Islet precursor cell (in vitro differentiated cells): ENCODE measurements at regions not wholly inside any gene's neighbourhood (a gene's known extent, or its start where the extent isn't known, plus 50 kb on each side); places are given as distances from the start of the nearest gene placed in this dataset.
A peak's percentile ranks its signal among the peaks of the same experiment; 100 is the strongest.
"Not testable (repeated sequence)": the region's sequence is repeated elsewhere in the genome, so short reads cannot be mapped to it uniquely, and the experiment has no call there.

ENCODE experiments used
- DNase-seq: peaks from one replicate; pipeline ENCODE4 v3.0.0-alpha.2; 2018

DNA sequence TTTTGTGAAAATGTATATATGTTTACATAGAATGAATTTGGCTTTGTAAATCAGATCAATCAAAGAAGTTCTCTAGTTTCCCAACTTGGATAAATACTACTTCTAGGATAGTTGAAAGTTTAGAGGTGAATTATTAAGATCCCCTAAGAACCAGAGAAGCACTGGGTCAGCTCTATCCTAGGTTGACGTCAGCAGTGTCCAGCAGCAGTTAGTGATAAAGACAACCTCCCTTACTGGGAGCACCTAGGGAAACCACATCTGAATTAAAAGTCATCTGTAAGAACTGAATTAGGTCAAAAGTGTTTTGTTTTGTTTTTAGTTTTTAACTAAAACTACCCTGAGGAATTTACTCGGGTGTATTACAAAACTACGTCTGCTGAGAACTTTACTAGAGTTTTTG, 178.0 kb downstream of the POLR1F start:
- DNase-seq: no peak

DNA sequence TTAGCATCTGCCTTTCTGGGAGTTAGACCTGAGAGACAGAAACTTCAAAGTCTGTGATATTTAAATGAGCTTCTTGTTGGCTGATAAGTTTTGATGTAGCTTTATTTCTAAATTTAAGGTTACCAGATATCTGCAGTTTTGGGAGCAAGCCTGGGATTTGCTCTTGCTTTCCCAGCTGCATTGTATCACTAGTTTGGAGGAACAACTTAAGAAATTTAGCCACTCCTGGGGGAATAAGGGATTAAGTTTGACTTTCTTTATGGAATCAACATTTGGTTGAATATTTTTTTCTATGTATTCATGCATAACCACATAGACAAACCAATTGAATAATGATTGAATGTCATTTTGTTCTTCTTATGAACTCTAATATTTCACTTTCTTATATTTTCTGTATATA, 178.6 kb downstream of the POLR1F start:
- DNase-seq: no peak

DNA sequence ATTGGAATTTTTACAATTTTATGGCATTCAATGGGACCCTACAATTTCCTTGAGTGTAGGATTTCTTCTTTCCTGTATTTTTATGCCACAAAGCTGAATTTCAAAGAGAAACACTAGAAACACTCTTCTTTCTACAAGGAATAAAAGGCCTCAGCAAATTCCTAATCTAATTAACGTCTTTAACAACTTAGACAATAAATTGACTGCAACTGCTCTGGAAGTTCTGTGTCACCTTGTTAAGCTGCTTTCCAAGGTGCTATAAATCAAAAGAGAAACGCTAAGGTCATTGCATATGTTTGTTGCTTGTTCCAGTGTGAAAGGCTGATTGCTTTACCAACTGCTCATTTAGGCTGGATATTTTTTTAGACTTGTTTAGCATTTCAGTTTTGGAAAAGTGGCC, 182.2 kb downstream of the POLR1F start:
- DNase-seq: no peak

DNA sequence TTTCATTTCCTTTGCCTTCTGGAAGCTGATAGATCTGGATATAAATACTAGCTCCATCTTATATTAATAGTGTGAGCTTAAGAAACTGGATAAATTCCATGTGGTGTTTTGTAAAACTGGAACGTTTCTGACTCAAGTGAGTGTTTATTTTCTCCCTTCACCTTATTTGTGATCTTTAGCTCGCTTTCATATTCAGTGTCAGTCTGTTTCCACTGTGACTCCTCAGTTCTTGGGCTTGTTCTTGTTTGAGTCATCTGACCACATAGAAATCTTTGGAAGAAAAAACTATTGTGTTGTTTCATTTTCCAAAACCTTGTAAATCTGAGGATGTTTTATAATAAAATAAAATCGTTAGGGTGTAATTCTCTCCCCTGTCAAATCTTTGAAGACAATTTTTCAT, 186.4 kb downstream of the POLR1F start:
- no peak for DNase-seq

DNA sequence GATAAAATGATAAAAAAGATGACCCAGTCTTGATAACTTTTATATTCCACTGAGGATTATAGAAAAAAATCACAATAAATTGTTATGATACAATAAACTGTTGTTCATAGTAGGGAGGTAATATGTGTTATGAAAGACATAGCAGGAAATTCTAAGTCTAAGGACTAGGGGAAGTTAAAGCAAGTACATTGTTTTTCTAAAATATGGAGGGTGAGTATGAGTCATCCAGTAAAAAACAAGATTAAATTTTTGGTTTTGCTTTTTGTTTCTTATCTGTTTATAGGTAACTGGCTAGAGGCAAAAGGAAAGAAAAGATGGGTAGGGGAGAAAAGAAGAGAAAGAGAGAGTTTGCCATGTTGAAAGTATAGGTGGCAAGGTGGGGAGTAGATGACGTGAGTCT, 188.4 kb downstream of the POLR1F start:
- DNase-seq: no peak

DNA sequence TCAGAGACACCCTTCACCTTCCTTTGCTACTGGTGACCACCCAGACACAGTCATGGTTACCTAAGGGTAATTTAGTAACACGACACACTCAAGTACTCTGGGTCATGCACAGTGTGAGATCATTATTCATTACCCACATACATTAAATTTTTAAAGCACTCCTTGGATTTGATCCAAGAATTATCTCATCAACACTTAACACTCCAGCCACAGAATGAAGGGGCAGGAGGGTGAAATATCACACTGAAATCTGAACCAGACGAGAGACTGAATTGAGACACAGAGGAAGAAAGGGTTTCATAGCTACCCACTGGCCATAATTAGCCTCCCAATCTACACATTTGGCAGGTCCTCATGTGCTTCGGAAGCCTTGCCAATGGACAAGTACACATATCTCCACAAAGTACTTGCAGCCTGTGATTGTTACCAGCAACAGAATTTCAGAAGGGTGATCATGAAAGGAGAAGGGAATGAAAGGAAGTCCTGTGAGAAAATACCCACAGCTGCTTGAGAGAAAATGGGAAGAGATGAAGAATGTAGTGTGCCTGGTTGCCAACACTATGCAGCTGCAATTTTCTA, 189.3 kb downstream of the POLR1F start:
- no peak for DNase-seq

DNA sequence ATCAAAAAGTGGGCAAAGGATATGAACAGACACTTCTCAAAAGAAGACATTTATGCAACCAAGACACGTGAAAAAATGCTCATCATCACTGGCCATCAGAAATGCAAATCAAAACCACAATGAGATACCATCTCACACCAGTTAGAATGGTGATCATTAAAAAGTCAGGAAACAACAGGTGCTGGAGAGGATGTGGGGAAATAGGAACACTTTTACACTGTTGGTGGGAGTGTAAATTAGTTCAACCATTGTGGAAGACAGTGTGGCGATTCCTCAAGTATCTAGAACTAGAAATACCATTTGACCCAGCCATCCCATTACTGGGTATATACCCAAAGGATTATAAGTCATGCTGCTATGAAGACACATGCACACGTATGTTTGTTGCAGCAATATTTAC, 191.3 kb downstream of the POLR1F start:
- DNase-seq: not testable (repeated sequence)

DNA sequence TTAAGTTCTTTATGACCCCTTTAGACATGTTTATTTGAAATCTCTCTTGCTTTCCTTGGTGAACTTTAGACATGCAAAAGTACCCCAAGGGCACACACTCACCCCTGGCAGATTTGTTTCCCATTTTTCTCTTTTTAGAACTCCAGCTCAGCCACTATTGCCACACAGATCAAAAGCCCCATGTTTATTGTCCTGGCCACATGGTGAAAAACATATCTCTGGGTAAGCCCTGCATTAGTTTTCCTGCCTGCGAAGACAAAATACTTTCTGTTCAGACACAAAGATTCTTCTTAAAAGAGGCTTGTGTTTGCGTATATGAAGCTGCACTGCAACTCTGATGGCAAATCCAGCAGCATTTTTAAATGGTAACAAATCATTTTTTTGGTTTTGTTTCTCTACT, 200.0 kb downstream of the POLR1F start:
- DNase-seq: no peak

DNA sequence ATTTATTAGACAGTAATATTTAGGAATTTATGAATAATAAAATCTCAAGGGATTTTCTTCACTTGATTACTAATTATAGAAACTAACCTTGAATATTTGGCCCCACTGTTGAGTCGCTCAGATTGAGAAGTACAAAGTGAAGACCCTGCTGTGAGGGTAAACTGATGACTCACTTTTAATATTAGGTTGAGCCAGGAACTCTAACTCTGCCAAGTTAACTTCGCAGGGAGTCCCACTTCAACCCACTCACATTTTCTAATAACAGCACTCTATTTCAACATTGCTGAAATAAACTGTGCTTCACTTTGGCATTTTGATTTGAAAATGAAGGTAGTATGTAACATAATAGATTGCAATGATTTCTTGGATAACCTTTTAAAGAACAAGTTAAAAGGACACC, 200.7 kb downstream of the POLR1F start:
- DNase-seq: no peak

DNA sequence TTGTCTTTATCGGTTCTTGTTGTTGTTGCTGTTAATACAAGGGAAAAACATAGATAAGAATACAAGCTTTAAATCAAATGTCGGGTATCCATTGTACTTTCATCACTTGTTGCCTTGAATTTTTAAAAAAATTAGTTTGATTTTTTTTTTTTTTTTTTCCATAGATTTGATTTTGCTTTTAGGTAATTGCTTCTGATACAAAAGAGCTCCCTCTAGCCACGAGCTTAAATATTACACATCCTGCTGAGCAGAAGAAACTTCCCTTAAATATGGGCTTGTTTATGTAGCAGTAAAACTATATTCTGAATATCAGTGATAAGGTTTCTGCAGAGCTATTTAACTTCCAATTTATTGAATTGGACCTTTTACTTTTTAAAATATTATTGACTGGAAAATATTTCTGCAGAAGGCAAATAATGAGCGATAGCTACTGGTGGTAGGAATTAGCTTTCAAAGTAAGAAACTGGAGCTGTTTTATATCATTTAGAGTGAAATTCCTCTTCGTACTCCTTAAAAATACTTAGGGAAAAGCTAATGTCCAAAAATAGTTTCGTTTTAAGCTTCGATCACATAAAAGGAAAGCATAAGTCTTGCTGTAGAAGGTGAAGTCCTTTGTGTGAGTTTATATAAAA, 216.9 kb downstream of the POLR1F start:
- no peak for DNase-seq

DNA sequence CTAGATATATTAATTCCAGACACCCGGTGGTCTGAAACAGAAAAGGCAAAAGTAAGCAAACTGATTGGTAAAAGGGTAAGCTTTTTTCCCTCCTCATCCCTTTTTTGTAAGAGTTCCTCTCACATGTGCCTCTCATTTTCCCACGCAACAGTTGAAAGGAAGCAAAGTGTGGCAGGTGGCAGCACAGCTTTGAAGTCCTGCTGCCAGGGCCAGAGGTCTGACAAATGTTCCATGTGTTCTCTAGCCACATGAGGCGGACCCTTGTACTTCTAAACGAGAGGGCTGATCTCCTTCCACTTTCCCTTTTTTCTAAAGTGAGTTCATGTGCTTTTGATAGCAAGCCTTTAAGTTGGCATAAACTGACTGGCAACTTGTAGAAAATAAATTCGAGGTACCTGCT, 217.5 kb downstream of the POLR1F start:
- no peak for DNase-seq

DNA sequence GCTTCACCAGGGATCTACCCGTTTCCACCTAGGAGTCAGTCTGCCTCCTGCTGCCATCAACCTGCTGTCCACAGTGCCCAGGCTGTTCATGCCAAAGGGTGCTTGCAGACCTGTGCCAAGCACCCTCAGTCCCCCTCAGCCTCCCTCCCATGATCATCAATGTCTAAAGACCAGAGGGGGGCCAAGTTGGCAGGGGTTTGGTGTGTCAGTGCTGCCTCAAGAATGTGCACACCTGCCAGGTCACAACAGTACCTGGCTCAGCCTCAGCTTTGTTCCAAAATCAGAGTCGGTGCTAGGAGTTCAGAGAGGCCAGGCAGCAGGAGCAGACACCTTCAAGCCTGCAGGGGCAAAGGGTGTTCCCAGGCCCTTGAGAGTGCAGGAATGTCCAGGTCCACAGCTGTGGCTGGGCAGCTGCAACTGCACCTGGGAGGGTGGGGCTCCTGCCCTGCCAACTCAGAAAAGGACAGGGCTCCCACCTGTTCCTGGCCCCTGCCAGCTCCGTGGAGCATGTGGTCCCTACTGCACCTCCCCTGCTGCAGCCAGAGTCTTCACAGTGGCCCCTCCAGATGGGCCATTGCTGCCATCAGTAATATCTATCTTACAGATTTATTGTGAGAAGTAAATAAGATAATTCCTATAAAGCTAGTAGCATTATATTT, 219.5 kb downstream of the POLR1F start:
- DNase-seq: no peak

DNA sequence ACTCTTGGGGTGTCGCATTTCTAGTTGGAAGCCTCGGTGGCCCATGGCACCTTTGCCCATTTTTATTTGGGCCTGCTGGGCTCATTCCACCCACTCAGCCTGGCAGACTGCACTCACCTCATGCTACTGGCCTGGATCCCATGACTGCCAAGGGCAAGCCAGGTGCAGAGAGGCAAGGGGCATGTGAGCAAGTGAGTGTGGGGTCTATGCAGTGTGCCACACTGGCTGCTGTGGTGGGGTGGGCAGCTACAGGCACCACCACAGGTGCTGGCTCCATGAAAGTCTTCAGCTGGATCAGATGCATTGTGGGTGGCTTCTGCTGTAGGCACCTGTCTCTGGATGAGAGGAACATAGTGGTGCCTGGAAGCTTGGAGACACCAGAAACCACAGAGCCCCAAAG, 220.8 kb downstream of the POLR1F start:
- no peak for DNase-seq

DNA sequence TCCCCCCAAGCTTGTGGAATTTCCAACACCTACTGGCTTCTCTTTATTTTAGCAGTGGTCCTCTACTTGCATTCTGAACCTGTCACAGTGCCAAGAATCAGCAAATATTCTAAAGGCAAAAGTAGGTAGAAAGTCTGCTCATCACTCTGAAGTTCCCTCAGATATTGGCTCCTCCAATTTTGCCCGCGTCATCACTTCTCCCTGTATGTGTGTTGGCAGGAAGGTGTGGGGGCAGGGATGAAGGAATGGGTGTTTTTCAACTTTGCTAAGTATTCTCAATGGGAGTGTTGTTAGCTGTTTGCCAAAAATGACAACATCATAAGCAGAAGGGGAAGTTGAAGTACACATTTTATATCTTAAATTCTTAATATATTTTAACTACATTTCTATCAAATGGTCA, 226.2 kb downstream of the POLR1F start:
- no peak for DNase-seq

DNA sequence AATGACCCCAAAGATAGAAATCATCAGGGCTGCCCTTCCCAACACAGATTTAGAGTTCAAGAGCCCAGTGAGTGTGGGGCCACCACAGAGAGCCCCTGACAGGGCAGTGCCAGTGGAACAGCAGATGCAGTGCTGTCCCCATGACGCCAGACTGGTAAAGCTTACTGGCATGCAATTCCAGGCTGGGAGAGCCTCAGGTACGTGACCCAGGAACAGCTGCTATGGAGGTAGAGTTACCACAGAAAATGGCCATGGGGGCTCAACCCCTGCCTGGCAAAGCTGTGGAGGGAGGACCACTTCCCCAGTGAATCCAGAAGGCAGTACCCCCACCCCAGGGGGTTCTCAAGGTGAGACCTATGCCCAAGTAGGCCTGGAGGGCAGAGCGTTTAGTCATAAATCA, 228.5 kb downstream of the POLR1F start:
- DNase-seq: no peak

DNA sequence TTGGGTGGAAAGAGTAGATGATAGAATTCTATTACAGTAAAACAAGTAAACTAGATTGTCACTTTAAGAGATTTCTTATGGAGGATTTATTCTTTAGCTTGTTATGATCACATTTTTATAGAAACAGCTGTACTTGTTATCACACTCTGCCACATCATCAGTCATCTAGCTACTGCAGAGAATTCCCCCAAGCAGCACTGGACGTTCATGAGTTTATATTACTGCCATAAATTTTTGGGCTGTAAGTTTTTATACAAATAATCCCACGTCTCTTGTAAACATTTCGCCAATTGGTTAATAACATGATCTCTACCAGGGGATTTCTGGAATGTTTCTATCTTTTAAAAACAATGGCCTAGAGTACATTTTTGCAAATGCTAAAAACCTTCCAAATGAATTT, 238.8 kb downstream of the POLR1F start:
- DNase-seq: no peak

DNA sequence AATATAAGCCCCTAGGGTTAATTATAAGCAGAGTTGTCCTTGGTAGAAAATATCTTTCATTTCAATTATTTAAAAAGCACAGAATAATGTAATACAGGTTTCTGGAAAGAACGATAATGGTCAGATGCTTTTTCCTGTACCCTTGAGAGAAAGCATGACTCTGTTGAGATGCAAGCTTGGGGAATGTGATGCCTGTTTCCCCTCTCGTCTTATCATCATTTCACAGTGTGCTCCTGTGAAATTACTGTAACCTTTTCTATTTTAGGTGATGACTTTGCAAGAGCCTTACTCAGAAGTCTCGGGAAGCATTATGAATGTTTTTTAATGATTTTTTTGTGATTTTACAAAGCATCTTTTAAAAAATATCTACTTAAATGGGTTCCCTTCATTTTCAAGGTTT, 243.0 kb downstream of the POLR1F start:
- DNase-seq: no peak

DNA sequence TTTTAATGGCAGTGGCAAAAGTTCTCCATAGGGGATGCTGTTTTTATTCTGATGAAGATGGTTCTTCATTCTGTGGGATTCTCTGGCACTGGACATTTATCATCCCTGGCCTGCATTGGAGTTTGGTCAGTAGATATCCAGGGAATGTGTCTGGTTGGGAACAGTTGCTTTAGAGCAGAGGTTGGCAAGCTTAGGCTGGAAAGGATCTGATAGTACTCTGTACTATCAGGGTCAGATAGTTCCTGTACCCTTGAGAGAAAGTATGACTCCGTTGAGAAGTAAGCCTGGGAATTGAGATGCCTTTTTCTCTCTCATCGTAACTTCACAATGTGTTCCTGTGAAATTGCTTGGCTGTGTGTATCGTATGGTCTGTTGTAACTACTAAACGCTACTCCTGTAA, 244.1 kb downstream of the POLR1F start:
- DNase-seq: no peak

DNA sequence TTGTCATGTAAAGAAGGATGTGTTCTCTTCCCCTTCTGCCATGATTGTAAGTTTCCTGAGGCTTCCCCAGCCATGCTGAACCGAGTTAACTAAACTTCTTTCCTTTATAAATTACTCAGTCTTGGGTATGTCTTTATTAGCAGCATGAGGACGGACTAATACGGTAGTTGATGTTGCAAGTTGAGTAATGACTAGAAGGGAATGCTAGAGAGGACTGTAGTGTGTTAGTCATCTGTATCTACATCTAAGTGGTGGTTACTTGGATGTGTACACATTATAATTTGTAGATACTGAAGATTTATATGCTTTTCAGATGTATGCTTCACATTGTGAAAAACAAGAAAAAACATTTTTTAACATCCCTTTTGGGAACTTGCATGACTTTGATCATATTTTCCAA, 244.6 kb downstream of the POLR1F start:
- DNase-seq: no peak

DNA sequence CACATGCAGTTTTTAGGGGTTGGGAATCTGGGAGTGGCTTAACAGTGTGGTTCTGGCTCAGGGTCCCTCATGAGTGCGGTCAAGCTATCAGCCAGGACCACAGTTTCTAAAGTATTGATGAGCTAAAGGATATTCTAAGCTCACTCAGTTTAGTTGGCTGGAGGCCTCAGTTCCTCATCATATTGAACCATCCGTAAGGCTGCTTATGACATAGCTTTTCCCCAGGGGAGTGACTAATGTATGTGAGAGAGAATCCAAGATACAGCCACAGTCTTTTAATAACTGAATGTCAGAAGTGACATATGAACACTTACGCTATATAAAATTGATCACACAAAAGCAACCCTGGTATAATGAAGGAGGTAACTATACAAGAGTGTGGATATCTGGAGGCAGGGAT, 245.3 kb downstream of the POLR1F start:
- DNase-seq: no peak

DNA sequence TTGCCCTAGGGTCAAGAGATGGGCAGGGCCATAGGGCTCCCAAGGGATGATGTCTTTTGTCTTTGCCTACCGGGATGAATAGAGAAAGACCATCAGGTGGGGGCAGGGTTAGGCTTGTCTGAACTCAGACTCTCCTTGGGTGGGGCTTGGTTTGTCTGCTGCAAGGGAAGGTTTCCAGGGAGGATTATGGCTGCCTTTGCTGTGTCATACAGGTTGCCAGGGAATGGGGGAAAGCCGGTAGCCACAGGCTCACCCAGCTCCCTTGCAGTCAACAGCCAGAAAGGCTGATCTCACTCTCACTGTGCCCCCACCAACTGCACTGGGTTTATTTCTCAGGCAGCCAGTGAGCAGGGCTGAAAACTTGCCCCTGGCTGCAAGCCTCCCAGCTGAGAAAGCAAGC, 253.2 kb downstream of the POLR1F start:
- no peak for DNase-seq

DNA sequence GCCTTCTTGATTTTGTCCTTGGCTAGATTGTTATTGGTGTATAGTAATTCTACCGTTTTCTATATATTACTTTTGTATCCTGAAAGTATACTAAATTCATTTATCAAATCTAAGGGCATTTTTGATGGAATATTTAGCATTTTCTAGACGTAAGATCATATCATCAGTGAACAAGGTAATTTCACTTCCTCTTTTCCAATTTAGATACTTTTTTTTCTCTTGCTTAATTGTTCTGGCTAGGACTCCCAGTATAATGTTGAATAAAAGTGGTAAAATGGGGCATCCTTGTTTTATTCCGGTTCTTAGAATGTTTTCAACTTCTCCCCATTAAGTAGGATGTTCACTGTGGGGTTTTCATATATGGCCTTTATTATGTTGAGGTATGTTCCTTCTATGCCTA, 260.7 kb downstream of the POLR1F start:
- DNase-seq: no peak

DNA sequence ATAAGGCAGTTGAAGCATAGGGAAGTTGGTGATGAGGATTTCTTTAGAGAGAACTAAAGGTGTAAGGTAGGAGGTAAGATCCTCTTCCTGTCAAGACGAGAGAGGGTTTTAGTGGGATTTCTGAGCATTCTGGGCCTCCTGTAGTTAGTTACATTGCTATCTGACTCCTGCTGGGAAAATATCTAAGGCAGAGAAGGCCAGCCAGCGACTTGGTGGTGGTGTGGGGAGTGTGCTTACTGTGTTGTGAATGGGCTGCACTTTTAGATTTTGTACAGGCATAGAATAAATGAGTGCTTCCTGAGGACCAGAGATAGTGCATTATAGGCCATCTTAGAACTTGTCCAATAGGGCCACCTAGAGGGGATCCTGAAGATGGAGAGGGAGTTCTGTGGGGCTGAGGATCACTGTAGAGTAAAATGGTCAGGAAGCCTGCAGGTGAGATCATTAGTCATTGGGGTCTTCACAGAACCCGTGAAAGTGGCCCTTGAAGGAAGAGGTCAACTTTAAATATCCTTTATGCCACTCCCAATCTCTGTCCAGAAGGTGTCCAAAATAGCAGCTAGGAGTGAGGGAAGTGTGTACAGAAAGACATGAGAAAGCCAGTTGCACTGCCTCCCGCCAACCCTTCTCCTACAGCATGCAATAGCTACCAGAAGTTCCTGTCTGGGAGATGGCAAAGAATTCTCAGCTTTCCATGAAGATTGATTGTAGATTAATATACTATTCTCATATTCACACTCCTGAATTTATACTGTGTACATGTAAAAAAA, 266.6 kb downstream of the POLR1F start:
- peak; percentile 67 for DNase-seq

DNA sequence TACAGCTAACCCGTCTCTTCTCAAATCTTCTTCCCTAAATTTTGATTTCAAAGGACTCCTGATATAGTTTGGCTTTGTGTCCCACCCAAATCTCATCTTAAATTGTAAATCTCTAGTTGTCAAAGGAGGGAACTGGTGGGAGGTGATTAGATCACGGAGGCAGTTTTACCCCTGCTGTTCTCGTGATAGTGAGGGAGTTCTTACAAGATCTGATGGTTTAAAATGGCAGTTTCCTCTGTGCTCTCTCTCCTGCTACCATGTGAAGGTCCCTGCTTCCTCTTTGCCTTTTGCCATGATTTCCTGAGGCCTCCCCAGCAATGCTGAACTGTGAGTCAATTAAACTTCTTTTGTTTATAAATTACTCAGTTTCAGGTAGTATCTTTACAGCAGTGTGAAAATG, 269.3 kb downstream of the POLR1F start:
- no peak for DNase-seq
